Gastroesophageal sphincter (tissue), 3 donors: ENCODE measurements at regions not wholly inside any gene's neighbourhood (a gene's known extent, or its start where the extent isn't known, plus 50 kb on each side); places are given as distances from the start of the nearest gene placed in this dataset.

Experiments used
- EP300 ChIP-seq: sonication (generic); formaldehyde crosslinking; IDR thresholded peaks from one replicate; pipeline ENCODE4 v1.6.1; 2017; ENCODE audit warnings: antibody characterized with exemption, mild to moderate bottlenecking
- POLR2A ChIP-seq, 2 donors: fragments of 450-650 bp; IDR thresholded peaks; one replicate each; pipeline ENCODE4 v1.6.1; 2017; ENCODE audit warnings: antibody characterized with exemption in 2 of 2, mild to moderate bottlenecking in 2 of 2, moderate library complexity in 1 of 2
- POLR2AphosphoS5 ChIP-seq: sonication (generic); formaldehyde crosslinking; IDR thresholded peaks from one replicate; pipeline ENCODE4 v1.6.1; 2017; ENCODE audit warnings: antibody characterized with exemption
- TF ChIP-seq, protein P1 (sequence below), 4 experiments: fragments of 200-600 bp in 2 of 4; fragments of 450-650 bp in 2 of 4; sonication (generic) in 1 of 4; IDR thresholded peaks; one replicate each; pipeline ENCODE4 v1.5.1; 2017 to 2019; ENCODE audit warnings: antibody characterized with exemption in 4 of 4, mild to moderate bottlenecking in 2 of 4, moderate library complexity in 2 of 4

- no peak for TF ChIP-seq POLR2AphosphoS5
- TF ChIP-seq, protein P1, sequence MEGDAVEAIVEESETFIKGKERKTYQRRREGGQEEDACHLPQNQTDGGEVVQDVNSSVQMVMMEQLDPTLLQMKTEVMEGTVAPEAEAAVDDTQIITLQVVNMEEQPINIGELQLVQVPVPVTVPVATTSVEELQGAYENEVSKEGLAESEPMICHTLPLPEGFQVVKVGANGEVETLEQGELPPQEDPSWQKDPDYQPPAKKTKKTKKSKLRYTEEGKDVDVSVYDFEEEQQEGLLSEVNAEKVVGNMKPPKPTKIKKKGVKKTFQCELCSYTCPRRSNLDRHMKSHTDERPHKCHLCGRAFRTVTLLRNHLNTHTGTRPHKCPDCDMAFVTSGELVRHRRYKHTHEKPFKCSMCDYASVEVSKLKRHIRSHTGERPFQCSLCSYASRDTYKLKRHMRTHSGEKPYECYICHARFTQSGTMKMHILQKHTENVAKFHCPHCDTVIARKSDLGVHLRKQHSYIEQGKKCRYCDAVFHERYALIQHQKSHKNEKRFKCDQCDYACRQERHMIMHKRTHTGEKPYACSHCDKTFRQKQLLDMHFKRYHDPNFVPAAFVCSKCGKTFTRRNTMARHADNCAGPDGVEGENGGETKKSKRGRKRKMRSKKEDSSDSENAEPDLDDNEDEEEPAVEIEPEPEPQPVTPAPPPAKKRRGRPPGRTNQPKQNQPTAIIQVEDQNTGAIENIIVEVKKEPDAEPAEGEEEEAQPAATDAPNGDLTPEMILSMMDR (IDR thresholded peaks at IDR 0.05) = no peak
- TF ChIP-seq POLR2A (IDR thresholded peaks at IDR 0.05) = no peak
- TF ChIP-seq EP300 = no peak
Measured at GRCh38 chr6:112408522-112408921, 61.4 kb downstream of the RFPL4B start.
